Gastrocnemius medialis (tissue), 4 donors: ENCODE measurements at regions not wholly inside any gene's neighbourhood (a gene's known extent, or its start where the extent isn't known, plus 50 kb on each side); places are given as distances from the start of the nearest gene placed in this dataset.
A peak's percentile ranks its signal among the peaks of the same experiment; 100 is the strongest.

Experiments used
- ATAC-seq, 2 donors: fragments of 150-250 bp; one replicate each; pipeline ENCODE4 v1.9.1; 2016
- DNase-seq, 2 donors: peaks; one replicate each; pipeline ENCODE4 v3.0.0-alpha.2; 2019
- H3K27ac ChIP-seq, 4 donors: fragments of 200-600 bp; sonication (generic); 1 replicate in 1 of 4; 2 replicates in 3 of 4; pipeline ENCODE4 v1.5.1; 2016 to 2018; ENCODE audit warnings: mild to moderate bottlenecking in 2 of 4, moderate library complexity in 1 of 4
- H3K27me3 ChIP-seq, 3 donors: fragments of 200-600 bp; sonication (generic) in 2 of 3; 1 replicate in 1 of 3; 2 replicates in 2 of 3; pipeline versions ENCODE4 v1.5.1 to v1.6.0; 2016 to 2019; ENCODE audit warnings: mild to moderate bottlenecking in 1 of 3, moderate library complexity in 1 of 3
- H3K36me3 ChIP-seq, 2 donors: fragments of 200-600 bp; sonication (generic) in 1 of 2; one replicate each; pipeline ENCODE4 v1.5.1; 2017 to 2018
- H3K4me1 ChIP-seq, 2 donors: fragments of 200-600 bp; sonication (generic) in 1 of 2; one replicate each; pipeline ENCODE4 v1.5.1; 2016 to 2017; ENCODE audit warnings: mild to moderate bottlenecking in 2 of 2
- H3K4me3 ChIP-seq, 4 donors: fragments of 200-600 bp; sonication (generic) in 3 of 4; 1 replicate in 1 of 4; 2 replicates in 3 of 4; pipeline ENCODE4 v1.5.1; 2016 to 2019; ENCODE audit warnings: mild to moderate bottlenecking in 2 of 4
- H3K9me3 ChIP-seq, 3 donors: fragments of 200-600 bp; sonication (generic) in 2 of 3; 1 replicate in 1 of 3; 2 replicates in 2 of 3; pipeline ENCODE4 v1.5.1; 2016 to 2019
- CTCF ChIP-seq, 5 experiments: fragments of 450-650 bp in 3 of 5; fragments of 200-600 bp in 2 of 5; sonication (generic) in 2 of 5; IDR thresholded peaks in 4 of 5; conservative IDR thresholded peaks in 1 of 5; 1 replicate in 4 of 5; 2 replicates in 1 of 5; pipeline ENCODE4 v1.5.1; 2016 to 2019; ENCODE audit warnings: antibody characterized with exemption in 5 of 5, mild to moderate bottlenecking in 3 of 5, moderate library complexity in 3 of 5
- POLR2A ChIP-seq, 2 donors: fragments of 450-650 bp; IDR thresholded peaks; one replicate each; pipeline ENCODE4 v1.6.1; 2017; ENCODE audit warnings: antibody characterized with exemption in 2 of 2, mild to moderate bottlenecking in 2 of 2, moderate library complexity in 2 of 2
- in situ Hi-C, 4 donors: fragments of 200-750 bp; cut with MboI; loops; one replicate each; pipeline versions ENCODE4 v1.15.0 to v1.8.0; 2017; ENCODE audit warnings: low sequenced_read_pairs in 4 of 4
- intact Hi-C: fragments of 100-400 bp; cut with DNase I; formaldehyde crosslinking; loops from one replicate; pipeline ENCODE4 v1.15.1; 2023; ENCODE audit warnings: low total_unique reads

GRCh38 chrX:131762802-131763234 lies 218.9 kb downstream of the OR13H1 start:
- no peaks in the 10 kb centered on the region for H3K4me1 ChIP-seq
- in situ Hi-C loops (no loop called here), intact Hi-C loops (loop anchor here (1.0 kb wide), 1 partner anchor 52 kb away; no protein-coding TSS in a partner anchor)
- no peaks in the 10 kb centered on the region for H3K9me3 ChIP-seq
- ATAC-seq (no peak), DNase-seq (no peak)
- no peak for TF ChIP-seq POLR2A (IDR thresholded peaks at IDR 0.05)
- TF ChIP-seq CTCF (IDR thresholded peaks at IDR 0.05 in 4 of 5, conservative IDR thresholded peaks at IDR 0.05 in 1 of 5) = peak in 2 of 5 experiments; percentile 54 to 58
- H3K4me3 ChIP-seq = peak overlapping the region in 2 of 4 donors; percentile 47 to 56
- no peaks in the 10 kb centered on the region for H3K36me3 ChIP-seq
- no peaks in the 10 kb centered on the region for H3K27me3 ChIP-seq
- peak overlapping the region in 2 of 4 donors; percentile 30 to 54 for H3K27ac ChIP-seq

GRCh38 chrX:131763674-131764073 lies 219.8 kb downstream of the OR13H1 start:
- peak in 3 of 5 experiments; percentile 27 to 63 (median 53) for TF ChIP-seq CTCF (IDR thresholded peaks at IDR 0.05 in 4 of 5, conservative IDR thresholded peaks at IDR 0.05 in 1 of 5)
- no peak for TF ChIP-seq POLR2A (IDR thresholded peaks at IDR 0.05)
- Histone ChIP-seq H3K9me3 (no peaks in the 10 kb centered on the region), H3K27me3 (no peaks in the 10 kb centered on the region), H3K36me3 (no peaks in the 10 kb centered on the region), H3K4me1 (no peaks in the 10 kb centered on the region), H3K27ac (peak overlapping the region in 2 of 4 donors; percentile 48 to 54), H3K4me3 (peak overlapping the region in 2 of 4 donors; percentile 47 to 56)
- in situ Hi-C loops = no loop called here
- intact Hi-C loops = loop anchor here (1.0 kb wide), 1 partner anchor 52 kb away; no protein-coding TSS in a partner anchor
- DNase-seq (no peak), ATAC-seq (no peak)

GRCh38 chrX:131764216-131764615 lies 220.3 kb downstream of the OR13H1 start:
- intact Hi-C loops (no loop called here), in situ Hi-C loops (no loop called here)
- no peaks in the 10 kb centered on the region for H3K36me3 ChIP-seq
- no peaks in the 10 kb centered on the region for H3K27me3 ChIP-seq
- H3K27ac ChIP-seq = peak overlapping the region in 2 of 4 donors; percentile 48 to 54
- ATAC-seq = no peak
- TF ChIP-seq CTCF (IDR thresholded peaks at IDR 0.05 in 4 of 5, conservative IDR thresholded peaks at IDR 0.05 in 1 of 5) (no peak), POLR2A (IDR thresholded peaks at IDR 0.05) (no peak)
- no peak for DNase-seq
- no peaks in the 10 kb centered on the region for H3K4me1 ChIP-seq
- H3K9me3 ChIP-seq = no peaks in the 10 kb centered on the region
- peak overlapping the region in 2 of 4 donors; percentile 47 to 56 for H3K4me3 ChIP-seq

GRCh38 chrX:131778269-131779218 lies 234.7 kb downstream of the OR13H1 start:
- H3K27me3 ChIP-seq = no peaks in the 10 kb centered on the region
- ATAC-seq (no peak), DNase-seq (no peak)
- in situ Hi-C loops (no loop called here), intact Hi-C loops (no loop called here)
- H3K36me3 ChIP-seq = no peaks in the 10 kb centered on the region
- no peaks in the 10 kb centered on the region for H3K9me3 ChIP-seq
- H3K4me1 ChIP-seq = peaks cover 0 to 8% of the 10 kb centered on the region in 2 donors
- peak overlapping the region in 2 of 4 donors; percentile 65 to 71 for H3K27ac ChIP-seq
- TF ChIP-seq POLR2A (IDR thresholded peaks at IDR 0.05) = no peak
- peak in 3 of 5 experiments; percentile 47 to 63 (median 49) for TF ChIP-seq CTCF (IDR thresholded peaks at IDR 0.05 in 4 of 5, conservative IDR thresholded peaks at IDR 0.05 in 1 of 5)
- peak overlapping the region in 2 of 4 donors; percentile 61 to 65 for H3K4me3 ChIP-seq
